IPS DF 19.7 (cell line): ENCODE measurements at regions not wholly inside any gene's neighbourhood (a gene's known extent, or its start where the extent isn't known, plus 50 kb on each side); places are given as distances from the start of the nearest gene placed in this dataset.

Experiments
- DNase-seq: peaks from one replicate; pipeline ENCODE4 v3.0.0-alpha.2; 2013; ENCODE audit warnings: low read depth, low spot score

- no peak for DNase-seq
Measured at GRCh38 chr16:85539629-85540291, 73.4 kb upstream of the GSE1 start.

GRCh38 chr16:85541181-85541580 lies 71.9 kb upstream of the GSE1 start:
- no peak for DNase-seq

- no peak for DNase-seq
Measured at GRCh38 chr16:85541619-85541979, 71.5 kb upstream of the GSE1 start.

GRCh38 chr16:85541980-85542900 lies 70.9 kb upstream of the GSE1 start:
- DNase-seq: no peak

GRCh38 chr16:85543536-85543935 lies 69.6 kb upstream of the GSE1 start:
- no peak for DNase-seq

- DNase-seq: no peak
Measured at GRCh38 chr16:85544016-85544415, 69.1 kb upstream of the GSE1 start.

- DNase-seq: no peak
Measured at GRCh38 chr16:85544668-85545067, 68.5 kb upstream of the GSE1 start.

- DNase-seq: no peak
Measured at GRCh38 chr16:85545227-85545818, 67.8 kb upstream of the GSE1 start.

- no peak for DNase-seq
Measured at GRCh38 chr16:85546585-85547447, 66.3 kb upstream of the GSE1 start.

GRCh38 chr16:85548375-85548774 lies 64.7 kb upstream of the GSE1 start:
- no peak for DNase-seq

GRCh38 chr16:85549766-85550421 lies 63.2 kb upstream of the GSE1 start:
- no peak for DNase-seq

GRCh38 chr16:85550422-85550864 lies 62.7 kb upstream of the GSE1 start:
- no peak for DNase-seq

- no peak for DNase-seq
Measured at GRCh38 chr16:85550953-85551924, 61.9 kb upstream of the GSE1 start.

GRCh38 chr16:85552980-85553435 lies 60.1 kb upstream of the GSE1 start:
- DNase-seq: no peak

- DNase-seq: no peak
Measured at GRCh38 chr16:85553436-85554113, 59.5 kb upstream of the GSE1 start.

GRCh38 chr16:85554114-85554888 lies 58.8 kb upstream of the GSE1 start:
- DNase-seq: no peak

GRCh38 chr16:85554889-85555718 lies 58.0 kb upstream of the GSE1 start:
- no peak for DNase-seq
